ENCODE measurements at regions not wholly inside any gene's neighbourhood (a gene's known extent, or its start where the extent isn't known, plus 50 kb on each side); places are given as distances from the start of the nearest gene placed in this dataset.

DNA sequence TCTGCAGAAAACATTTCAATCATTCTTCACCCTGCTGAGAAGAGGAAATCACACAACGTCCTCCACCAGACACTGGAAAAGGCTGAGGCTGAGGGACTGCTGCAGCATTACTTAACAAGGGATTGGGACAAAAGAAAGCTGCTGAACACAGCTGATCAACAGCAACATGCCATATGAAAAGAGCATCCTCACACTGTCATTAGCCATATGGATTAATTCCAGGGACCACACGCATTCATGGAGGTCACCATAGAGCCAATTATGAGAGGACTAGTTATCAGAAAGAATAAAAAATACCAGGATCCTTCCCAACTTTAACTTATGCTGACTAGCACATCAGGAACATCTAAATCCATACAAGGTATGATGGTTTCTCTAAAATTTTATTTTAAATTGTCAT lies 825.0 kb downstream of the NLGN4Y start:
- Histone ChIP-seq H3K36me3 (ENCODE audit: control insufficient read depth in 2 of 3, insufficient read depth in 3 of 3, low read length in 3 of 3) (no peaks in the 10 kb centered on the region), H3K9me3 (ENCODE audit: control insufficient read depth in 2 of 3, insufficient read depth in 1 of 3, low read length in 3 of 3) (no peaks in the 10 kb centered on the region), H3K27ac (ENCODE audit: low read depth in 2 of 2, low read length in 2 of 2) (no peak overlapping the region), H3K4me3 (ENCODE audit: low read length in 3 of 3) (no peak overlapping the region), H3K27me3 (ENCODE audit: control insufficient read depth, insufficient read depth, low read length) (no peaks in the 10 kb centered on the region), H3K4me1 (ENCODE audit: control insufficient read depth in 2 of 3, insufficient read depth in 2 of 3, low read depth in 1 of 3, low read length in 3 of 3) (no peaks in the 10 kb centered on the region), H3K9ac (ENCODE audit: low read length in 3 of 3) (no peak overlapping the region)
- FAIRE-seq = no peak
- no peak for DNase-seq
- intact Hi-C loops (cut with DNase I) = no loop called here
- TF ChIP-seq, protein P1, sequence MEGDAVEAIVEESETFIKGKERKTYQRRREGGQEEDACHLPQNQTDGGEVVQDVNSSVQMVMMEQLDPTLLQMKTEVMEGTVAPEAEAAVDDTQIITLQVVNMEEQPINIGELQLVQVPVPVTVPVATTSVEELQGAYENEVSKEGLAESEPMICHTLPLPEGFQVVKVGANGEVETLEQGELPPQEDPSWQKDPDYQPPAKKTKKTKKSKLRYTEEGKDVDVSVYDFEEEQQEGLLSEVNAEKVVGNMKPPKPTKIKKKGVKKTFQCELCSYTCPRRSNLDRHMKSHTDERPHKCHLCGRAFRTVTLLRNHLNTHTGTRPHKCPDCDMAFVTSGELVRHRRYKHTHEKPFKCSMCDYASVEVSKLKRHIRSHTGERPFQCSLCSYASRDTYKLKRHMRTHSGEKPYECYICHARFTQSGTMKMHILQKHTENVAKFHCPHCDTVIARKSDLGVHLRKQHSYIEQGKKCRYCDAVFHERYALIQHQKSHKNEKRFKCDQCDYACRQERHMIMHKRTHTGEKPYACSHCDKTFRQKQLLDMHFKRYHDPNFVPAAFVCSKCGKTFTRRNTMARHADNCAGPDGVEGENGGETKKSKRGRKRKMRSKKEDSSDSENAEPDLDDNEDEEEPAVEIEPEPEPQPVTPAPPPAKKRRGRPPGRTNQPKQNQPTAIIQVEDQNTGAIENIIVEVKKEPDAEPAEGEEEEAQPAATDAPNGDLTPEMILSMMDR (IDR thresholded peaks at IDR 0.05; ENCODE audit: borderline replicate concordance, extremely low read depth, insufficient read depth) = no peak

DNA sequence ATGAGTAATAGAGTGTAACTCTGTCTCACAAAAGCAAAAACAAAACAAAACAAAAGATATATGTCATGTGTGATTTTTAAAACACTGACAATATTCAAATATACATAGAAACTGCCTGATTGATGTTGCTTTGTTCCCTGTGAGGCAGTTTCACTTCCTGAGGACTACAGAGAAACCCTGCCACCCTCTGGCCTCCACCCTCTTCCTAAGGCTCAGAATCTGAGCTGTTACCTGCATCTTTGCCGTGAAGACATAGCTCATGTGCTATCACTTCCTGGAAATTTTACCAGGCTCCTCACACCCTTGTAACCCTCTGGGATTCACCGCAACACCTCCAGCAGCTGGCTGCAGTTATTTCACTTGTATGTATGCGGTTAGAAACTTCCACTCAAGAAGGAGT lies 831.0 kb downstream of the NLGN4Y start:
- TF ChIP-seq, protein P1 (IDR thresholded peaks at IDR 0.05; ENCODE audit: borderline replicate concordance, extremely low read depth, insufficient read depth) = no peak
- DNase-seq (no peak), FAIRE-seq (no peak)
- Histone ChIP-seq H3K27ac (ENCODE audit: low read depth in 2 of 2, low read length in 2 of 2) (no peak overlapping the region), H3K4me1 (ENCODE audit: control insufficient read depth in 2 of 3, insufficient read depth in 2 of 3, low read depth in 1 of 3, low read length in 3 of 3) (no peaks in the 10 kb centered on the region), H3K27me3 (ENCODE audit: control insufficient read depth, insufficient read depth, low read length) (no peaks in the 10 kb centered on the region), H3K36me3 (ENCODE audit: control insufficient read depth in 2 of 3, insufficient read depth in 3 of 3, low read length in 3 of 3) (no peaks in the 10 kb centered on the region), H3K4me3 (ENCODE audit: low read length in 3 of 3) (no peak overlapping the region), H3K9me3 (ENCODE audit: control insufficient read depth in 2 of 3, insufficient read depth in 1 of 3, low read length in 3 of 3) (no peaks in the 10 kb centered on the region), H3K9ac (ENCODE audit: low read length in 3 of 3) (no peak overlapping the region)
- intact Hi-C loops (cut with DNase I) = no loop called here

DNA sequence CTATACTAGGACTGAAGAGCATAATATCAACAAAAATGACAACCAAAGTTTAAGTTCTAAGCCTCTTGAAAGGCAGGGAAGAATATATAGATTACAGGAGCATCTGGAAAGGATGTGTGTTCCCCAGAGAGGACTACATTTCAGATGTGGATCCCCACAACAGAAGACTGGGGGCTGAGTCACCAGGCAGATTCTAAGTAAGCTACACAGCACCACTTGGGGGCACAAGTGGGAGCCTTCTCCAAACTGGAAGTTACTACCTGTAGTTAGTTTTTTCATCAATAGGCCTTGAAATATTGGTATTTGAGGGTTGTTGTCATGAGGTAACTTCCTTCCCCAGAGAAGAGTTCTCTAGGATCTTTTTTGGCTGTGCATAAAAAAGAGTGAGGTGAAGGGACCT lies 836.1 kb downstream of the NLGN4Y start:
- no peak overlapping the region for H3K4me3 ChIP-seq (ENCODE audit: low read length in 3 of 3)

DNA sequence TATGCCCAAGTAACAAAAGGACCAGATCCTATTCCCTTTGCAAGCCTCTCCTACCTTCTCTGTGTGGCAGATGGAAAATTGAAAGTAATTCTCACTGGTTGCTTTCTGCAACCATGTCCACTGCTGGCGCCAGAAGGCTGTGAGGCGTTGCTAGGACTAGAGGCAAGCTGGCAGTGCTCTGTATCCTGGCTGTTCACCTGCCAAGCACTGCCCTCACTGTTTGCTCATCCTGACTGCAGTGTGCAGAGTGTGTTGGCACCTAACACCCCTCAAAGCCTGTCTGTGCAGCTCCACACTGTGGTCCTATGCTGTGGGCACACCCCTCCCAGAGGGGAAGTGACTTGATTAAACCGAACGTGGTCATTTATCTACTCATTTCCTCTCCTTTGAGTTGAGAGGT lies 840.7 kb downstream of the NLGN4Y start:
- Histone ChIP-seq H3K9ac (ENCODE audit: low read length in 3 of 3) (no peak overlapping the region), H3K4me3 (ENCODE audit: low read length in 3 of 3) (no peak overlapping the region), H3K4me1 (ENCODE audit: control insufficient read depth in 2 of 3, insufficient read depth in 2 of 3, low read depth in 1 of 3, low read length in 3 of 3) (no peaks in the 10 kb centered on the region), H3K36me3 (ENCODE audit: control insufficient read depth in 2 of 3, insufficient read depth in 3 of 3, low read length in 3 of 3) (no peaks in the 10 kb centered on the region), H3K27me3 (ENCODE audit: control insufficient read depth, insufficient read depth, low read length) (no peaks in the 10 kb centered on the region), H3K9me3 (ENCODE audit: control insufficient read depth in 2 of 3, insufficient read depth in 1 of 3, low read length in 3 of 3) (no peaks in the 10 kb centered on the region), H3K27ac (ENCODE audit: low read depth in 2 of 2, low read length in 2 of 2) (no peak overlapping the region)
- intact Hi-C loops (cut with DNase I) = no loop called here
- no peak for FAIRE-seq
- DNase-seq = no peak
- TF ChIP-seq, protein P1 (IDR thresholded peaks at IDR 0.05; ENCODE audit: borderline replicate concordance, extremely low read depth, insufficient read depth) = no peak

More for the DNA sequence above, 836.1 kb downstream of the NLGN4Y start:
- no peaks in the 10 kb centered on the region for H3K27me3 ChIP-seq (ENCODE audit: control insufficient read depth, insufficient read depth, low read length)
- H3K4me1 ChIP-seq (ENCODE audit: control insufficient read depth in 2 of 3, insufficient read depth in 2 of 3, low read depth in 1 of 3, low read length in 3 of 3) = no peaks in the 10 kb centered on the region
- H3K27ac ChIP-seq (ENCODE audit: low read depth in 2 of 2, low read length in 2 of 2) = no peak overlapping the region
- intact Hi-C loops (cut with DNase I) = no loop called here
- no peak overlapping the region for H3K9ac ChIP-seq (ENCODE audit: low read length in 3 of 3)
- no peaks in the 10 kb centered on the region for H3K9me3 ChIP-seq (ENCODE audit: control insufficient read depth in 2 of 3, insufficient read depth in 1 of 3, low read length in 3 of 3)
- DNase-seq = no peak
- TF ChIP-seq, protein P1 (IDR thresholded peaks at IDR 0.05; ENCODE audit: borderline replicate concordance, extremely low read depth, insufficient read depth) = no peak
- no peaks in the 10 kb centered on the region for H3K36me3 ChIP-seq (ENCODE audit: control insufficient read depth in 2 of 3, insufficient read depth in 3 of 3, low read length in 3 of 3)
- no peak for FAIRE-seq
